ENCODE measurements at regions not wholly inside any gene's neighbourhood (a gene's known extent, or its start where the extent isn't known, plus 50 kb on each side); places are given as distances from the start of the nearest gene placed in this dataset.

DNA sequence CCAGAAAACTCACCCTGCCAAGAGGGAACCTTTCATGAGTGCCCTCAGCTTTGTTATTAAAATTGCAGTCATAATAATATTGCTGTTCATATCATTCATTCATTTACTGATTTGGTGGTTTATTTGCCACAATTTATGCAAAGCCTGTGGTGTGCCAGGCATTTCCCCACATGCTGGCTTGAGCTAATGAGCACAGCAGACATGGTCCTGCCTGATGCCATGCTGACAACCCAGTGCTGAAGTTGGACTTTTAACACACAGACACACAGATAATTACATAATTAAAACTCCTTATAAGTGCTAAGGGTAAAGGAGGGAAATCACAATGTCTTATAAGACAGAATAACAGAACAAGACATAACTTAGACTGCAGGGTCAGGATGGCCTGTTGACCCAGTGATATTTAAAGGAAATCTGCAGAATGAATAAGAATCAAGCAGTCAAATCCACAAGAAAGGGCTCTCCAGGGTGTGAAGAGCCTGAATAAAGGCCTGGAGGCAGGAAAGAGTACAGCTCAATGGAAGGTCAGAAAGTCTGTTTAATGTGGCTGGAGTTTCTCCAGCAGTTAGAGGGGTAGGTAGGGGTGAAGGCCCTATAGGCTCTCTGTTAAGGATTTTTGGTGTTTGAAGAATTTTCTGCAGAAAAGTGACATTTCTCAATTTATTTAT lies 196.9 kb upstream of the CDH11 start:
- CTCF ChIA-PET (ENCODE audit: low intra/inter-chr PET ratio, low total read pairs), result no interaction called here
- FAIRE-seq, result no peak
- no peak for DNase-seq (ENCODE audit: low spot score)
- TF ChIP-seq NCOA1 (CRISPR knock-in tag; IDR thresholded peaks at IDR 0.05) (no peak), CBX1 (IDR thresholded peaks at IDR 0.05; ENCODE audit: low read depth) (no peak), ZNF850 (CRISPR knock-in tag; conservative IDR thresholded peaks at IDR 0.05) (no peak)
- TF ChIP-seq, protein P1, sequence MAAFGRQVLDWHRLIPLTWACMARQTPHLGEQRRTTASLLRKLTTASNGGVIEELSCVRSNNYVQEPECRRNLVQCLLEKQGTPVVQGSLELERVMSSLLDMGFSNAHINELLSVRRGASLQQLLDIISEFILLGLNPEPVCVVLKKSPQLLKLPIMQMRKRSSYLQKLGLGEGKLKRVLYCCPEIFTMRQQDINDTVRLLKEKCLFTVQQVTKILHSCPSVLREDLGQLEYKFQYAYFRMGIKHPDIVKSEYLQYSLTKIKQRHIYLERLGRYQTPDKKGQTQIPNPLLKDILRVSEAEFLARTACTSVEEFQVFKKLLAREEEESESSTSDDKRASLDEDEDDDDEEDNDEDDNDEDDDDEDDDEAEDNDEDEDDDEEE (CRISPR knock-in tag; IDR thresholded peaks at IDR 0.05), result no peak
- Histone ChIP-seq H3K36me3 (replicated peaks in 1 of 2; ENCODE audit: control insufficient read depth in 1 of 2, insufficient read depth in 2 of 2, low read length in 2 of 2) (no peaks in the 10 kb centered on the region), H3K9me3 (ENCODE audit: low read length) (no peaks in the 10 kb centered on the region), H3K4me3 (replicated peaks in 1 of 3; ENCODE audit: insufficient read depth in 1 of 3, low read depth in 2 of 3, low read length in 3 of 3) (no peak overlapping the region), H3K4me1 (ENCODE audit: insufficient read depth, low read length) (no peaks in the 10 kb centered on the region), H4K20me1 (ENCODE audit: insufficient read depth, low read length) (no peaks in the 10 kb centered on the region), H3K4me2 (ENCODE audit: low read depth, low read length) (no peak overlapping the region), H2AFZ (ENCODE audit: low read length) (no peak overlapping the region), H3K9ac (ENCODE audit: insufficient read depth, low read depth, low read length) (no peak overlapping the region), H3K79me2 (ENCODE audit: insufficient read depth, low read length) (no peaks in the 10 kb centered on the region), H3K27ac (ENCODE audit: extremely low read length, insufficient read depth, low read length) (no peak overlapping the region), H3K27me3 (ENCODE audit: control insufficient read depth in 1 of 2, insufficient read depth in 2 of 2, low read length in 2 of 2) (no peaks in the 10 kb centered on the region)
- POLR2A ChIA-PET, result no interaction called here
- no peak for ATAC-seq
- BruUV-seq (replicated peaks), result no TSS peak
- in situ Hi-C loops (cut with HindIII; ENCODE audit: extremely low pct_ligation_motif_present, low pct_unique_long_range_greater_than_20kb), result no loop called here
- intact Hi-C loops (cut with micrococcal nuclease; ENCODE audit: unreplicated experiment), result no loop called here

DNA sequence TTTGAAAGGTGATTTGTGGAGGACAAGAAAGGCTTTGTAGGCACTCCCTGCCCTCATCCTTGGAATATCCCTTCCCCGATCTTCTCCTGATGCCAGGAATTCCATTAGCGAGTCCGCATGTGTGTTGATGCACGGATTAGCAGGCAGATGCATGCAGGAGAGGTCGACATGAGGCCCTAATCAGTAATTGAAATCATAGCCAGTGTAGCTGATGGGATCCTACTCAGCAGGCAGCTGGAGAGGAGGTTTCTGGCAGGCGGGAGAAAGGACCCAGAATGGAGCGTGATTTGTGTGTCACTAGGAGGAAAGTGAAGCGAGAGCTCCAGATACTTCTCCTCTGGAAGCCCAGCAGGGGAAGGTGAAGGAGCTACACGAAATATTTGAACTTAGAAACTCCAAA lies 196.3 kb upstream of the CDH11 start:
- Histone ChIP-seq H3K9ac (ENCODE audit: insufficient read depth, low read depth, low read length) (no peak overlapping the region), H3K27me3 (ENCODE audit: control insufficient read depth in 1 of 2, insufficient read depth in 2 of 2, low read length in 2 of 2) (no peaks in the 10 kb centered on the region), H3K9me3 (ENCODE audit: low read length) (no peaks in the 10 kb centered on the region), H3K4me1 (ENCODE audit: insufficient read depth, low read length) (no peaks in the 10 kb centered on the region), H3K27ac (ENCODE audit: extremely low read length, insufficient read depth, low read length) (no peak overlapping the region), H3K36me3 (replicated peaks in 1 of 2; ENCODE audit: control insufficient read depth in 1 of 2, insufficient read depth in 2 of 2, low read length in 2 of 2) (no peaks in the 10 kb centered on the region), H4K20me1 (ENCODE audit: insufficient read depth, low read length) (no peaks in the 10 kb centered on the region), H3K79me2 (ENCODE audit: insufficient read depth, low read length) (no peaks in the 10 kb centered on the region), H3K4me2 (ENCODE audit: low read depth, low read length) (no peak overlapping the region), H2AFZ (ENCODE audit: low read length) (no peak overlapping the region), H3K4me3 (replicated peaks in 1 of 3; ENCODE audit: insufficient read depth in 1 of 3, low read depth in 2 of 3, low read length in 3 of 3) (no peak overlapping the region)
- ChIA-PET CTCF (ENCODE audit: low intra/inter-chr PET ratio, low total read pairs) (no interaction called here), POLR2A (no interaction called here)
- in situ Hi-C loops (cut with HindIII; ENCODE audit: extremely low pct_ligation_motif_present, low pct_unique_long_range_greater_than_20kb), result no loop called here
- no peak for DNase-seq (ENCODE audit: low spot score)
- no peak for ATAC-seq
- 19% methylated on average over 9 of the region's 9 CpGs for WGBS (ENCODE audit: low lambda C conversion rate)
- no peak for FAIRE-seq
- intact Hi-C loops (cut with micrococcal nuclease; ENCODE audit: unreplicated experiment), result no loop called here
- no TSS peak for BruUV-seq (replicated peaks)
- TF ChIP-seq EZH2 (conservative IDR thresholded peaks at IDR 0.05; ENCODE audit: low read depth, low read length), result no peak
- TF ChIP-seq MAFK (conservative IDR thresholded peaks at IDR 0.05 in 1 of 2, IDR thresholded peaks at IDR 0.05 in 1 of 2; ENCODE audit: low read length in 2 of 2), result no peak
- no peak for TF ChIP-seq KDM5B (CRISPR knock-in tag; IDR thresholded peaks at IDR 0.05; ENCODE audit: borderline replicate concordance)
- no peak for TF ChIP-seq IRX3 (CRISPR knock-in tag; IDR thresholded peaks at IDR 0.05; ENCODE audit: borderline replicate concordance, low read depth)
- TF ChIP-seq HDAC6 (IDR thresholded peaks at IDR 0.05; ENCODE audit: low read depth, low read length), result no peak
- TF ChIP-seq ZFP62 (CRISPR knock-in tag; IDR thresholded peaks at IDR 0.05), result no peak
